RKO (cell line): ENCODE measurements at regions not wholly inside any gene's neighbourhood (a gene's known extent, or its start where the extent isn't known, plus 50 kb on each side); places are given as distances from the start of the nearest gene placed in this dataset.
"Not testable (repeated sequence)": the region's sequence is repeated elsewhere in the genome, so short reads cannot be mapped to it uniquely, and the experiment has no call there.

Experiments
- DNase-seq: peaks from one replicate; pipeline ENCODE4 v3.0.0-alpha.2; 2016; ENCODE audit warnings: low spot score

DNA sequence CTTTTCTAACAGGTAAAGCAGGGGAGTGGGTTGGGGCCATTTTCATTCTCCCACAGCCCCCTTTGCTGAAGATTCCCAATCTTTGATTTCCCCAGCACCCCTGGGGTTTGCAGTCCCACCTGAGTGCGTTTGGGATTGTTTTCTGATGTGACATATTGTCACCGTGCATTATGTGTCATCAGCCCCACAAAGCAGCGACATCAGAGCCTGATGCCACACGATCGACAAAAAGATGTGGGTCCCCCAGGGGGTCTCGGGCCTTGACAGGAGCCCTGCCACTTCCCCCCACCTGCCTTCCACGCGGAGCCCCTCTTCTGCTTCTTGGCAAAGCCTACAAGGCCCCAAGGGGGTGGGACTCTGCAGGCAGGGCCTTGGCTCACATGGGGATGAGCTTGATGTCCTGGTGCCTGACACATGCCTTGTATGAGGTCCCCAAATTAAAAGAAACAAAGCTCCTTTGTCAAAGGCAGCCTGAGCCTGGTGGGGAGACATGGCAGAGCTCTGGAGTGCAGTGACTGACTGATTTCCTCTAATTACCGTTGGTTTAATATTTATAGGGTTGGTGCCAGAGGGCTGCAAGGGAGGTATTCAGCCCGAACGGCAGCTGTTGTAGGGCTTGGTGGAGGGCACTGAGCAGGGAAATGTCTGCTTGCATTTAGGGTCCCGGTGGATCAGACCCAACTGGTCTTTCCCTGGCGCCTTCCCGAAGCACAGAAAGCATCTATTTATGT is 149.2 kb downstream of the MIAT start:
- no peak for DNase-seq

DNA sequence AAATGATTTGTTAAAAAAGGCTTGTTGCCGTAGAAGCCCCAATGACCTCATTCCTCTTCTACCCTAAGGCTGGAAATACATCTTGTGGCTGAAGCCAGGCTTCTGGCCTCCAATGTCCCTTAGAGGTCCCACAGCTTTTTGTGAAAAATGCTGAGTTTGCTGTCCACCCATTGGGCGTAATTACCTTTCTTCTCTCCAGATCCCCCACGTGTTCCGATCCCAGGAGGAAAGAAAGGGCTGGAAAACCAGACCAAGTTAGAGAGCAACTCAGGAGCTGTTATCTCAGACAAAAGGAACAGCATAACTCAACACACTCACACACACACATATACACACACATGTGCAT is 154.2 kb downstream of the MIAT start:
- DNase-seq, result no peak

DNA sequence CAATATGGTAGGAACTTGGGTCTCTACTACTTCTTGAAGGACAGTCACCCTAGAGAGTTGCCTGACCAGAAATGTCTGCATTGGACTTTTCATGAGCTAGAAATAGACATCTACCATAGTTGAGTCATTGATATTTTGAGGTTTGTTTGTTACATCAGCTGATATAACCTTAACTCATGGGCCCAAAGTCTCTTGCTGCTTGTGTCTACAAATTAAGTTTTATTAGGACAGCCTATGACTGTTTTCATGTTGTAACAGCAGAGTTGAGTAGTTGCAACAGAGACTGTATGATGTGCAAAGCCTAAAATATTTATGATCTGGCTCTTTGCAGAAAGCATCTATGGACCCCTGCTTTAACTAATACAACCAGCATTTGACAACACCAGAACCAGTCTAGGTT is 155.3 kb downstream of the MIAT start:
- DNase-seq, result no peak

DNA sequence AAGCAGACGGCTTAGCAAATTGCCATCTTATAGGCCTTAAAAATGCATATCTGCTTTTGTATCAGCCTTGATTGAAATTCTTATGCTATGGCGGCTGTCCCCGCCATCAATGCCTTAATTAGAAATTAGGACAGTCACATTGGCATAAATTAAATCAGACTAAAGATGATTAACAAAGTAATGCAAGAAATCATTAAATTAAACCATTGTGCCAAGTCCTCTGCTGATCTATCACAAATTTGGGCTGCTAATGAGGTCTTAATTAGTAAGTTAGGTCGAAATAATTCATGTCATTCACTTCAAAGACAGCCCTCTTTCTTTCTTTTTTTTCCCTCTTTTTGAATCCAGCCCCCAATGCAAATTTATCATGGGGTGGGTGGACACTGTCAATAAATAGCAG is 159.3 kb downstream of the MIAT start:
- DNase-seq, result no peak

DNA sequence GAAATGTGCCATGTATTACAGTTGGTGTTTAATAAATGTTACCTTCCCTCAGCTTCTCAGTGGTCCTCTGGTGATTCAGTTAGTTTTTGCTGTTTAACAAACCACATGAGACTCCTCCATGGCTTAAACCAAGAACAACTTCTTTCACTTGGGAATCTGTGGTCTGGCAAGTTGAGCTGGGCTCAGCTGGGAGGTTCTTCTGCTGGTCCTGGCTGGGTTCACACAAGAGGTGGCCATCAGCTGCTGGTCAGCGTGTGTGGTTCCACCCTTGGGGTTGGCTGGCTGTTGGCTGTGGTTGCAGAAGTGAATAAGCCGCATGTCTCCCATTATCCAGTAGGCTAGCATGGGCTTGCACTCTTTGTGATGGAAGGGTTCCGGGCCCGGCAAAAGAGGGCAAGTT is 160.5 kb downstream of the MIAT start:
- DNase-seq, result no peak

DNA sequence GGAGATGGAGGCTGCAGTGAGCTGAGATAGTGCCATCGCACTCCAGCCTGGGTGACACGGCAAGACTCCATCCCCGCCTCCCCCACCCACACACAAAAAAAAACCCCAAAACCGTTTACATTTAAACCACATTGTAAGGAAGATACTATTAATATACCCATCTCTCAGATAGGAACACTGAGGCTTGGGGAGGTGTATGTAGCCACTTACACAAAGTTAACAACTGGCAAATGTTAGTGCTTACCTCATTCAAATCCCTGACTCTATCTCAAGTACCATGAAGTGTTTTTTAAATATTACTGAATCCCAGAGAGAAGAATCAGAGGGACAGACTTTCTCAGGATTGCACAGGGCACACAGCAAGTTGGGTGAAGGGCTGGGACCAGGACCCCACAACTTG is 164.5 kb downstream of the MIAT start:
- no peak for DNase-seq

DNA sequence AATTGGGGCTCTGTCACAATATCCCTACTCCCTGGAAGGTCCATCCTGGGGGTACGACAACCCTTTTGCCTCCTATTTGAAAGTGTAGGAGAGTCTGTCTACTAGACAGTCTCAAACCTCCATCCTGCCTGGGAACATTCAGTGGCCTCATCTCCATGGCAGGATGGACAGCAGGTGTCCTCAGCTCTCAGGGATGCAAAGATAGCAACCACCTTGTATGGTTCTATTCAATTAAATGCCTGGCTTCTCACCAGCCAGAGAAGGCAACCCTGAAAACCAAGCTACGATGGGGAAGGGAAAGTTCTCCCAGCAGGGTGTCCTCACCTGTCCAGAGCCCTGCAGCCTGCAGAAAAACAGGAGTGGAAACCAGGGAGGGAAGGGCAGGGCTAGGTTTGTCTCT is 164.9 kb downstream of the MIAT start:
- no peak for DNase-seq

DNA sequence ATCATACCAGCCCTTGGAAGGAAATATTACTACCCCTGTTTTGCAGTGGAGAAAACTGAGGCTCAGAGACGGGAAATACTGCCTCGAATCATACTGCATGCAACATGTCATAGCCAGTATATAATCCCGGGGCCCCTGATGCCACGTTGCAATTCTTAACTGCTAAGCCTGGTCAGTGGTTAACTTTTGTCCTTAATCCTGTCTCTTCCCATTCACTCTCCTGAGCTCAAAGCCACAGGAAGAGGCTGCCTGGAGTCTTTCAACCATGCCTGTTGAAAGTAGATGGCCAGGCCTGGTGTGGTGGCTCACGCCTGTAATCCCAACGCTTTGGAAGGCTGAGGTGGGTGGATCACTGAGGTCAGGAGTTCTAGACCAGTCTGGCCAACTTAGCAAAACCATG is 166.6 kb downstream of the MIAT start:
- DNase-seq, result no peak

DNA sequence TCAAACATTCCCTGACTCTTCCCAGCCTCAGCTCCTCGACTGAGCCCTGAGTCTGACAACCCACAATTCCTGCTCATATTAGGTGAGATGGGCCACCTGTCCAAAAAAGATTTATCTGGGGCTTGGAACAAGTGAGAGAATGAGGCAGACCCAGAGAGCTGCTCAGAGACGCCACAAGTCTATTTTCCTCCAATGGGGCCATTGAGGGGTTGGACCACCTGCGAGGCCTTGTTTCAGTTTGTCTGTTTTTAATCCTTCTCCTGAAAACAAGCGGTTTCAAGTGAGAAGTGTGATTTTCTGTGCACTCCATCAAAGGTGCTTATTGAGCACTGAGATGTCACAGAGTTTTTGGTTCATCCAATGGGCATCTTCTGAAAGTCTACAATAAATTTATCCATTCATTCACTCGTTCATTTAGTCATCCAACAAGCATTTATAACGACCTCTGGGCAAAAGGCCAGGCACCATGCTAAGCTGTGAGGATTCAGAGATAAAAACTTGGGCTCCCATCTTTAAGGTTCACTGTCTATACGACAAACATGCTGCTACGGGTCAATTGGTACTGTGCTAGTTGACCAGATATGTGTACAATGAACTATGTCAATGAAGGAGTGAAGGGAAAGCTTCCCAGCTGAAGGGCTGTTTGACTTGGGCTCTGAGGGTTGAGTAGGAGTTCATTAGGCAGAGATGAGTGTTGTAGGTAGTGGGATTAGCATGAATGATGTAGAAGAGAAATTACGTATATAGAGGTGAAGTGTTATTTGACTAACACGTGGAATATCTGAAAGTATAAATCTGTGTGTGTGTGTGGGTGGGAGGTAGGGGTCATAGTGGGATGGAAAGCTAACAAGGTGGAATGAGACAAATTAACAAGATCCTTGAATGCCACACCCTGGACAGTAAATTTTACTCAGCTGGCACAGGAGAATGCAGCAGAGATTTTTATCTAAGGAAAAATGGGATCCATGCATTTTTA is 168.9 kb downstream of the MIAT start:
- DNase-seq, result no peak

DNA sequence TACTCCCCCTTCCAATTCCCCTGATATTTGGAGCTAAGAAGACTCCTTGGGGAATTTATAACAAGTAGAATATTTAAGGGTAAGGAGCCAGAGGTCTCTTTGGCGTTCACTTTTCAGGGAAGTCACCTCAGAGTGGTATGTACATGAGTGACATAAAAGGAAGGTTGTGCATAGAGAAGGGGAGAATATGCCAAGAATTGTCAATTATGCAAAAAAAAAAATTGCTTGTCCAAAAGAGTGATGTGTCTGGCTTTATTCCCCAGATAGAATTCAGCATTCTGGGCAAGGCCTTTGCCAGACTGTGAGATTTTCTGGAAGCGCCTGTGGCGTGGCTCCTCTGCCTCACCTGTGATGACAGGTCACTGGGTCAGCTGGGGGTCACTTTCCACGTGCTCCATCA is 170.2 kb downstream of the MIAT start:
- DNase-seq, result no peak

DNA sequence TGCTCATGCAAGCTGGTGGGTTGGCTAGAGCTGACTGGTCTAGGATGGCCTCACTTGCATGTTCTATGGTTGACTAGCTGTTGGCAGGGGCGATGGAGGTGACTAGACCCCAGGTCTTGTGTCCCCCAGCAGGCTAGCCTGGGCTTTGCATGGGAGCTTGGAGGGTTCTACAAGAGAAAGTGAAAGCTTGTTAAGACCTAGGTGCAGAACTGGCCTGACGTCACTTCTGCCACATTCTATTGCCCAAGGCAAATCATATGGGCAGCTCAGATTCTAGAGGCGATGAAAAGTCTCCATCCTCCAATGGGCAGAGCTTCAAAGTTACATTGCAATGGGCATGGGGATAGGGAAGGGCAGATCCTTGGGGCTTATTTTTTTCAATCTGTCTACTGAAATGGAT is 170.9 kb downstream of the MIAT start:
- no peak for DNase-seq

DNA sequence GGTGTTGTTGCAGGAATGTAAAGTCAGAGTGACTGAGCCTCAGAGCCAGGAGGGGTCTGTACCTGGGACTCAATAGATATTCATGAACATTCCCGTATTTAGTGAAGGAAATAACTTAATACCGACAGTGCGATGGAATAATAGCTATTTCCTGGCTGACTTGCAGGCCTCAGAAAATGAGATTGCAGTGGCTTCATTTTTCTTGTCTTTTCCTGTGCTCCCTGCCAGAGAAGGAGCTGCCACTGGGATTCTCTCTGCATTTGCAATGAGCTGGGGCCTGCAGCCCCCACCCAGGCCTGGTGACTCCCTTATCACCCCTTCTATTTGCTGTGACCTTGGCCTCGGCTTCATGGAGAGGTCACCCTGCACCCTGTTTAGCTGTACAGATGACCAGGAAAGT is 173.4 kb downstream of the MIAT start:
- no peak for DNase-seq

DNA sequence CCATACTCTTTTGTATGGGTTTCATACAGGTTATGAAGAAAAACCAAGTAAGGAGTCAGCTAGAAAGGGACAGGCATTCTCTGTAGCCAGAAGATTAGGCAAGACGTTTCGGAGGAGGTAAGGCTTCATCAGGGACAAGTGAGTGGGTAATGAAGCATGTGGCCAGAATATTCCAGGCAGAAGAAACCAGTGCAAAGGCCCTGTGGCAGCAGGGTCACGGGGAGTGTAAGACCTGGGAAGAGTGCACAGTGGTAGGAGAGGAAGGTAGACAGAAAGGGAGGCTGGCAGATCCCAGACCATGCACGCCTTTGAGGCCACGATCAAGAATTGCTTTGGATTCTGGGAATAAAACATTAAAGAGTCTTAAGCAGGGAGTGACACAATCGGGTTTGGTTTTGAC is 177.6 kb downstream of the MIAT start:
- DNase-seq, result no peak

DNA sequence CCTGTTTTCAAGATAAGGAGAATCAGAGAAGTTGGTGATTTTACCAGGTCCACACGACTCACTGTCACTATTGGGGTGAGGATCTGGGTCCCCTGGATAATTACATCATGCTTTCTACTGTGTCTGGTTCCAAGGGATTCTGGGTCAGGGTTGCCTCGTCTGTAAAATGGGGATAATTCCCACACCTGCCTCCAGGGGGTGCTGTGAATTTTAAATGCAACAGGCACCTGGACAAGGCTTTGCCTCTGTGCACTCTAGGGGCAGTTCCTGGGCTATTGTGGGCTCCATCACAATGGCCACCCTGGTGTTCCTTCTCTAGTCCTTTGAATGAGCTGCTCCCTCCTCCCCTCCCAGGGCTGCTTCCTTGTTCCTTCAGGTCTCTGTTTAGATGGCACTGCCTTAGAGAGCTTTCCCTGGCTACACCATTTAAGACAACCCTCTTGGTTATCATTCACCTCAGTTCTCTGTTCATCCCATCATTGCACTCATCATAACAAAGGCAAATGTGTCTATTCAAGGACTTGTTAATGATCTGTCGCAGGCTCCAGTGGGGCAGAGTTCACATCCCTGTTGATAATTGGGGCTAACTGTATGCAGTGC is 178.6 kb downstream of the MIAT start:
- DNase-seq, result peak; percentile 55

DNA sequence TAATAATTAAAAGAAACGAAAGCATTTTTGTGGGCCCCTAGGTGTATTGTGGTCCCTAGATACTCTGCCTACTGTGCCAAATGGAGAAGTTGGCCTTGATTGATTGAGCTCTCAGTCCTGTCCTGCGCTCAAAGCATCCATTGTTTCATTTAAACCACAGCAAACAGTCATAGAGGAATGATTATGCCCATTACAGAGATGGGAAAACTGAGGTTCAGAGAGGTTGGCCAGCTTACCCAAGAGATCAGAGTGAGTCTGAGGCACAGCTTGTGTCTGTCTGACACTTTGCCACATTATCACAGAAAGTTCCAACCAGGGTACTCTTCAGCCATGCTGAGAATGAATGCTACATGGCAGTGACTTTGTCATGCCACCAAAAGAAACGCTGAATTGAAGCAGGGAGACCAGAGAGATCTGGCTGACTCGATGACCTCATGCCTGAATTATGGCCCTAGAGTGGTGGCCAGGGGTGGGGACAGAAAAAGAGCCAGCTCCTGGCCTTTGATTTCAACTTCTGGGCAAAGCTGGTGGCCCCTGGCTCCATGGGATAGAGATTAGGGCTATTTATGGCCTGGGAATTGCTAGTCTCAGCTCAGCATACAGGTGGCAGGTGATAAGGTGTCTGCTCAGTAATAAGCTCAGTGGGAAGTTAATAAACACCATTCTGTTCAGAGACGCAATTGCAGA is 180.5 kb downstream of the MIAT start:
- DNase-seq, result no peak

DNA sequence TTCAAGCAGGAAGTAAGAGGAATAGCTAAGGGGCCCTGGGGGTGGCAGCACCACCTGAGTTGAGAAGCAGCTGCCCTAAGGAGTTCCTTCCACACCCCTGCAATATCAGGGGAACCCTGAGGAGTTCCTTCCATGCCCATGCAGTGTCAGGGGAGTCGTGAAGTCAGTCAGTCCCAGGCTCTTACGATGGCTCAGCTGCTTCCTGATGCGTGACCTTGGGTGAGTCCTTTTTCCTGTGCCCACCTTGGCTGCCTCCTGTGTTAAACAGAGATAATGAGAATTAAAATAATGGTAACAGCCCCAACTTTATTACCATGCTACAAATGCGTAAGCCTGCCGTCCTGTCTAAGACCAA is 181.1 kb downstream of the MIAT start:
- no peak for DNase-seq

DNA sequence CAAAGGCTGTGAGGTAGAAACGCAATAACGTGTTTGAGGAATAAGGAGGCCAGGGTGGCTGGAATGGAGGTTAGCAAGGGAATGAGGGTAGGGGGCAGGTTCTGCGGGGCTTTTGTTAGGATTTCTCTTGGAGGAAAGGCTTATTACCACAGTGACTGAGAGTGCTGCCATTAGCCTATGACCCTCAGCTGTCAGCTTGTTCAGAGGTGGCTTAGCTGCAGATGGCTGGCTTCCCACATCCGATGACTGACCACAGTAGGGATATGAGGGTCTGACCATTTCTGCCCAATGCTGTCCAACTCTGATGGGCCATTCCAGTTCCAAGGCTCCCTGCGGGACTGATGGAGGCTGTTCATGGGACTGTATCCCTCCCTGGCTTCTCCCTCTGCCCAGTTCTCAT is 181.8 kb downstream of the MIAT start:
- no peak for DNase-seq

DNA sequence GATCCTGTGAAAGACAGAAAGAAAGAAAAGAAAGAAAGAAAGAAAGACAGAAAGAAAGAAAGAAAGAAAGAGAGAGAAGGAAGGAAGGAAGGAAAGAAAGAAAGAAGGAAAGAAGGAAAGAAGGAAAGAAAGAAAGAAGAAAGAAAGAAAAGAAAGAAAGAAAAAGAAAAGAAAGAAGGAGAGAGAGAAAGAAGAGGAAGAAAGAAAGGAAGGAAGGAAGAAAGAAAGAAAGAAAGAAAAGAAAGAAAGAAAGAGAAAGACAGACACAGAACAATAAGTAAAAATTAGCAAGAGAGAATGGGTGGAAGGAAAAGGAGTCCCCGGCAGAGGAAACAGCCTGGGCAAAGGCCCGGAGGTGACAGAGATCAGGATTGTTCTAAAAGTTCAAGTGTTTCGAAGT is 183.4 kb downstream of the MIAT start:
- DNase-seq, result not testable (repeated sequence)

DNA sequence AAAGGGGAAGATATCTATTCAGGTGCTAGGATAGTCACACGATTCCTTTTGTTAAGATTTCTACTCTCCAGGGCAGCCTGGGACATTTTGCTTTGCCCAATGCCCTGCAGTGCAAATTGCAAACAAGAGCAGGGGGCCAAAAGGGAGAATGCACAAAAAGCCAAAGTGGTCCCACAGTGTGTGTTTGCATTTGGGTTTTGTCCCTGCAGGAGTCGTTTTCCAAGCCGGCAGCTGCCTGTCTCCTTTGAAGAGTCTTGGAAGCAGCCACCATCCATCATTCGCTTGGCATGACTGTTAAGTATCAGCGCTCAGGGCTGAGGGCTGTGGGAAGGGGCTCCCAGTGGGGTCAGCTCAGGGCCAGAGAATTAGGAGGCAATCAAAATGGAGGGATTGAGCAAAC is 184.7 kb downstream of the MIAT start:
- no peak for DNase-seq

DNA sequence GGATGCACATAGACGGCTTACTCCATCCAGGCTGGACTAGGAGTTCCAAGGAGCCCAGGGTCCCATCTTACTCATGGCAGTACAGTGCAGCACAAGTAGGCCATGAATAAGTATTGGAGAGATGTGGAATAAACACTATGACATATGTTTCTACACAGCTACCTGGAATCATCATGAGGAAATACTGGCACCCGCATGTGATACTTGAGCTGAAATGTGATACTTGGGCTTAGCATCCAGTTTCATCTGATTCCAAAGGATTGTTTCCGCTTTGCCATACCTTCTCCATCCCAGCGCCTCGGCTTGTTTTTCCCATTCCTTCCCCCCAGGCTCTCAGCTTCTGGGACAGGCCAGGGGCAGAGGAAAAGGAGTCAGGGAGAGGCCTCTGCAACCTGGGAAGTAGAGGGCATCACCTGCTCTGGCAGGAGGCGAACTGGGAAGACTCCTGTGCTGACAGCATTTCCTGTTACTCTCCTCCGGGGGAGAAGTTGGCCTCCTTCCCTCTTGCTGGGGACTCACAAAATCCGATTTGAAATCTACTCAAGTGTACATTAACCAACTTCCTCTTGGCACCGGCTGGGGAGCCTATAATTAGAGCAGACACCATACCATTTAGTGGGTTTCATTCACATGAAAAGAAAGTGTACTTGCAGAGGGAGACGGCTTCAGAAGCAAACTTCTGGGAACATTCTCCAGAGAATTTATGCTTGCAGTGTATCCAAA is 187.8 kb downstream of the MIAT start:
- DNase-seq, result no peak

DNA sequence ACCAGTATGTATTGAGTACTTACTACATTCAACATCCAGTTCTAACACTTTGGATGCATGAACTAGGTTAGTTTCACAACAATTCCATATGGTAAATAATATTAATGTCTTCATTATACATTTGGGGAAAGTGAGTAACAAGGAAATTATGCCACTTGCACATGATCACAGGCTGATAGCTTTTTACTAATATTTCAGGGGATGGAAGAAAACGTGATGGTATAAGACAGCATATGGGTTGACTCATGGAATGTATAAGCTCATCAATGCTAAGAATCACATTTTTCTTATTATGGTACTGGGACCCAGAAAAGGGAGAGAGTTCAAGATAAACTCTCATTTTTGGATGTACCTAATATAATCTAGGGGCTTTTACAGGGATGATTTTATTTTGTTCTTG is 188.7 kb downstream of the MIAT start:
- DNase-seq, result no peak

DNA sequence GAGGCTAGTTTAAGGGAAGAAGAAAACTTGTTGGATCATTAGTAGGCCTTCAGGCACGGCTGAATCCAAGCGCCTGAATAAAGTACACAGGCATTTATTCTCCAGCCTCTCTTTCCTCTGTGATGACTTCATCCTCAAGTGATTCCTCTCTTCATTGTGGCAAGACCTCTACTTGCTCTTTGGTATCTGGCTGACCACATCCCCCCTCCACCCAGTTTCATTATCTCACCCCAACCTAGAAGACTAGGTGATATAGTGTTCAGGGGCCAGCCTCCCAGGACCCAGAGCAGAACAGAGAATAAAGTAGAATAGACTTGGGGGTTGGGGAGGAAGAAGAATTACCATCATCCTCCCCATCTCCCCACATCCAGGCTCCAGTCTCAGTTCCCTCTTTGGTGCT is 189.3 kb downstream of the MIAT start:
- no peak for DNase-seq
